Mucosa of rectum (tissue), 2 donors: ENCODE measurements at regions not wholly inside any gene's neighbourhood (a gene's known extent, or its start where the extent isn't known, plus 50 kb on each side); places are given as distances from the start of the nearest gene placed in this dataset.

Experiments used
- H3K27ac ChIP-seq, 2 donors: one replicate each; pipeline ENCODE4 v1.7.0; 2013; ENCODE audit warnings: inconsistent platforms in 2 of 2, low read depth in 2 of 2, low read length in 2 of 2
- H3K27me3 ChIP-seq, 2 donors: one replicate each; pipeline ENCODE4 v1.7.0; 2013; ENCODE audit warnings: low read length in 2 of 2; ENCODE audit not compliant: control insufficient read depth in 2 of 2, insufficient read depth in 2 of 2
- H3K36me3 ChIP-seq, 2 donors: one replicate each; pipeline ENCODE4 v1.7.0; 2013; ENCODE audit warnings: low read length in 2 of 2; ENCODE audit not compliant: control insufficient read depth in 2 of 2, insufficient read depth in 2 of 2
- H3K4me1 ChIP-seq, 2 donors: one replicate each; pipeline ENCODE4 v1.7.0; 2013; ENCODE audit warnings: low read length in 2 of 2, mild to moderate bottlenecking in 1 of 2; ENCODE audit not compliant: control insufficient read depth in 2 of 2, insufficient read depth in 2 of 2
- H3K4me3 ChIP-seq, 2 donors: one replicate each; pipeline ENCODE4 v1.7.0; 2013; ENCODE audit warnings: low read length in 2 of 2
- H3K9ac ChIP-seq, 2 donors: one replicate each; pipeline ENCODE4 v1.7.0; 2013; ENCODE audit warnings: low read length in 2 of 2, low read depth in 1 of 2, mild to moderate bottlenecking in 1 of 2
- H3K9me3 ChIP-seq, 2 donors: one replicate each; pipeline ENCODE4 v1.7.0; 2013; ENCODE audit warnings: low read length in 2 of 2; ENCODE audit not compliant: control insufficient read depth in 2 of 2
- donor health status: healthy.
- donor health status: Normal muscosa, but diverticular disease.

DNA sequence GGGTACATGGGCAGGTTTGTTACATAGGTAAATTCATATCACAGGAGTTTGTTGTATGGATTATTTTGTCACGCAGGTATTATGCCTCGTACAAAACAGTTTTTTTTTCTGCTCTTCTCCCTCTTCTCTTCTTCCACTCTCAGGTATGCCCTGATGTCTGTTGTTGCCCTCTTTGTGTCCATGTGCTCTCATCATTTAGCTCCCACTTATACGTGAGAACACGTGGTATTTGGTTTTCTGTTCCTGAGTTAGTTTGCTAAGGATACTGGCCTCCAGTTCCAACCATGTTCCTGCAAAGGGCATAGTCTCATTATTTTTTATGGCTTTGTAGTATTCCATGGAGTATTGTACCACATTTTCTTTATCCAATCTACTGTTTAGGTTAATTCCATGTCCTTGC lies 65.7 kb downstream of the UNC5CL start:
- no peak overlapping the region for H3K27ac ChIP-seq

DNA sequence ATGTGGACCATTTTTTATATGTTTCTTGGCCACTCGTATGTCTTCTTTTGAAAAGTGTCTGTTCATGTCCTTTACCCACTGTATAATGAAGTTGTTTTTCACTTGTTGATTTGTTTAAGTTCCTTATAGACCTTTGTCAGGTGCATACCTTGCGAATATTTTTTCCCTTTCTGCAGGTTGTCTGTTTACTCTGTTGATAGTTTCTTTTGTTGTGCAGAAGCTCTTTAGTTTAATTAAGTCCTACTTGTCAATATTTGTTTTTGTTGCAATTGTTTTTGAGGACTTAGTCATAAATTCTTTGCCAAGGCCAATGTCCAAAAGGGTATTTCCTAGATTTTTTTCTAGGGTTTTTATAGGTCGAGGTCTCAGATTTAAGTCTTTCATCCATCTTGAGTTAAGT lies 66.2 kb downstream of the UNC5CL start:
- Histone ChIP-seq H3K36me3 (no peaks in the 10 kb centered on the region), H3K27ac (no peak overlapping the region), H3K4me3 (no peak overlapping the region), H3K4me1 (no peaks in the 10 kb centered on the region), H3K9me3 (no peaks in the 10 kb centered on the region), H3K27me3 (no peaks in the 10 kb centered on the region), H3K9ac (no peak overlapping the region)

More for the DNA sequence above, 65.7 kb downstream of the UNC5CL start:
- H3K9ac ChIP-seq, result no peak overlapping the region
- H3K4me1 ChIP-seq, result no peaks in the 10 kb centered on the region
- no peak overlapping the region for H3K4me3 ChIP-seq
- H3K36me3 ChIP-seq, result no peaks in the 10 kb centered on the region
- peaks cover 0 to under 1% of the 10 kb centered on the region in 2 donors for H3K27me3 ChIP-seq
- H3K9me3 ChIP-seq, result no peaks in the 10 kb centered on the region

DNA sequence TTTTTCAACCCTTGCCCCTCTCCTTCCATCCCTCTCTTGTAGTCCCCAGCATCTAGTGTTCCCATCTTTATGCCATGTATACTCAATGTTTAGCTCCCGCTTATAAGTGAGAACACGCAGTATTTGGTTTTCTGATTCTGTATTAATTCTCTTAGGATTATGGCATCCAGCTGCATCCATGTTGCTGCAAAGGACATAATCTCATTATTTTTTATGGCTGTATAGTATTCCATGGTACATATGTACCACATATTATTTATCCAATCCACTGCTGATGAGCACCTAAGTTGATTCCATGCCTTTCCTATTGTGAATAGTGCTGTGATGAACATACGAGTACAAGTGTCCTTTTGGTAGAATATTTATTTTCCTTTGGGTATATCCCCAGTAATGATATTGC lies 66.8 kb downstream of the UNC5CL start:
- no peaks in the 10 kb centered on the region for H3K36me3 ChIP-seq
- no peaks in the 10 kb centered on the region for H3K27me3 ChIP-seq
- H3K4me1 ChIP-seq, result no peaks in the 10 kb centered on the region
- no peaks in the 10 kb centered on the region for H3K9me3 ChIP-seq
- no peak overlapping the region for H3K9ac ChIP-seq
- H3K4me3 ChIP-seq, result no peak overlapping the region
- H3K27ac ChIP-seq, result no peak overlapping the region

DNA sequence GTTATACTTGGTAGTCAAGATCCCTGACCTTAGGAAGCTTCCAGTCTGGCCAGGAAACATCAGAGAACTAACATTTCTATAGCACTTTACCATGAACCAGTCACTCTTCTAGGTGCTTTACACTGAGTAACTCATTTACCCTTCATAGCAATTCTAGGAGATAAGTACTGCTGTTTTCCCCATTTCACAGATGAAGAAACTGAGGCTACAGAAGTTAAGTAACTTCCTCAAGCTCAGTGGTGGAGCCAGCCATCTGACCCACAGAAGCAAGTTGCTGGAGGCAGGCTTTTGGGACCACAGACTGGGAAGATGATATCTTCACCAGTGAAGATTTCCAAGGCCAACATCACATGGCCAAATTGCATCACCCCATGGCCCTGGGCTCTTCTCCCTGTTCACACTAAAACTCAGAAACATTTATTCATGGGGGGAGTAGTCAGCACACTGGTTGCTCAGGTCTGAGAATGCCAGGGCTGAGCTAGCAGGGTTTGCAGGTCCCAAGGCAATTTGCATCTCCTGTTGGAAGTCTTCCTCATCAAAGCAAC lies 70.3 kb downstream of the UNC5CL start:
- Histone ChIP-seq H3K9ac (no peak overlapping the region), H3K4me3 (no peak overlapping the region), H3K27ac (no peak overlapping the region), H3K9me3 (no peaks in the 10 kb centered on the region), H3K27me3 (no peaks in the 10 kb centered on the region), H3K36me3 (no peaks in the 10 kb centered on the region), H3K4me1 (no peaks in the 10 kb centered on the region)

DNA sequence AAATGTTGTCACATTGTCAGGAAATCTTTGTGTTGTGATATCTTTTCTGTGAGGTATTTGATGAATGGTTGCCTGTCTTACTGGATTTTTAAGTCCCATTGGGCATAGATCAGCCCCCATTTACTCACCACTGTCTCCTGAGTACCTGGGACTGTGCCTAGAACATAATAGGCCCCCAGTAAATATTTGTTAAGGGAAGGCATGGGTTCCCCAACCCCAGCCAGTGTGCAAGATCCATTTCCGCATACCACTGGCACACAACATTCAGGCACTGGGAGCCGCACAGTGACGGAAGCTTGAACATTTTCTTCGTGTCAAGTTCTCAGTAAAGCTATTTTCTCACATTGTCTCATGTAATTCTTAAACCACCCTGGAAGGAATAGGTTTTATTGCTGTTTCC lies 72.2 kb downstream of the UNC5CL start:
- no peak overlapping the region for H3K9ac ChIP-seq
- no peaks in the 10 kb centered on the region for H3K27me3 ChIP-seq
- H3K36me3 ChIP-seq, result no peaks in the 10 kb centered on the region
- no peaks in the 10 kb centered on the region for H3K9me3 ChIP-seq
- no peak overlapping the region for H3K27ac ChIP-seq
- H3K4me3 ChIP-seq, result no peak overlapping the region
- H3K4me1 ChIP-seq, result no peaks in the 10 kb centered on the region

- H3K27me3 ChIP-seq, result no peaks in the 10 kb centered on the region
- H3K4me1 ChIP-seq, result no peaks in the 10 kb centered on the region
- H3K4me3 ChIP-seq, result no peak overlapping the region
- no peaks in the 10 kb centered on the region for H3K9me3 ChIP-seq
- H3K36me3 ChIP-seq, result no peaks in the 10 kb centered on the region
- H3K27ac ChIP-seq, result no peak overlapping the region
- no peak overlapping the region for H3K9ac ChIP-seq
These were observed 74.0 kb downstream of the UNC5CL start for GRCh38 chr6:40965046-40965445.

GRCh38 chr6:40963019-40963418 lies 76.0 kb downstream of the UNC5CL start:
- H3K4me1 ChIP-seq, result no peaks in the 10 kb centered on the region
- no peaks in the 10 kb centered on the region for H3K27me3 ChIP-seq
- H3K27ac ChIP-seq, result no peak overlapping the region
- H3K9ac ChIP-seq, result no peak overlapping the region
- H3K4me3 ChIP-seq, result no peak overlapping the region
- no peaks in the 10 kb centered on the region for H3K9me3 ChIP-seq
- H3K36me3 ChIP-seq, result no peaks in the 10 kb centered on the region

DNA sequence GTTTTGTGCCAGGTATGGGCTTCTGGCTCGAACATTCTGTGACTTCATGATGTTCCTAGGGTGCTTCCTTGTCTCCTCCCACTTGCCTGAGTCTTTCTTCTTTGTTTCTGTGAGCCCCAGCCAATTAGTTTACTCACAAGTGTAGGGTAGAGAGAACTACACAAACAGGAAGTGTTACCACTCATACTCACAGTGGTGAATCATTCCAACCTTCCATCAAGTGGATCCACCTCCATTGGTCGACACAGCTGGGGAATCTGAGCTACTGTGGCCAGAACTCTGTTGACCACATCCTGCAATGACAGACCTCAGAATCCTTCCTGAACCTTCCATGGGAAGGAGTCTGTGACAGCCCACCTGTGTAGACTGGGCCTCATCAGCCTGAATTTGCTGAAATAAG lies 76.8 kb downstream of the UNC5CL start:
- Histone ChIP-seq H3K27ac (no peak overlapping the region), H3K36me3 (no peaks in the 10 kb centered on the region), H3K9ac (no peak overlapping the region), H3K4me1 (no peaks in the 10 kb centered on the region), H3K27me3 (no peaks in the 10 kb centered on the region), H3K4me3 (no peak overlapping the region), H3K9me3 (no peaks in the 10 kb centered on the region)

GRCh38 chr6:40961831-40962230 lies 77.2 kb downstream of the UNC5CL start:
- Histone ChIP-seq H3K9me3 (no peaks in the 10 kb centered on the region), H3K4me3 (no peak overlapping the region), H3K27me3 (no peaks in the 10 kb centered on the region), H3K9ac (no peak overlapping the region), H3K4me1 (no peaks in the 10 kb centered on the region), H3K27ac (no peak overlapping the region), H3K36me3 (no peaks in the 10 kb centered on the region)

DNA sequence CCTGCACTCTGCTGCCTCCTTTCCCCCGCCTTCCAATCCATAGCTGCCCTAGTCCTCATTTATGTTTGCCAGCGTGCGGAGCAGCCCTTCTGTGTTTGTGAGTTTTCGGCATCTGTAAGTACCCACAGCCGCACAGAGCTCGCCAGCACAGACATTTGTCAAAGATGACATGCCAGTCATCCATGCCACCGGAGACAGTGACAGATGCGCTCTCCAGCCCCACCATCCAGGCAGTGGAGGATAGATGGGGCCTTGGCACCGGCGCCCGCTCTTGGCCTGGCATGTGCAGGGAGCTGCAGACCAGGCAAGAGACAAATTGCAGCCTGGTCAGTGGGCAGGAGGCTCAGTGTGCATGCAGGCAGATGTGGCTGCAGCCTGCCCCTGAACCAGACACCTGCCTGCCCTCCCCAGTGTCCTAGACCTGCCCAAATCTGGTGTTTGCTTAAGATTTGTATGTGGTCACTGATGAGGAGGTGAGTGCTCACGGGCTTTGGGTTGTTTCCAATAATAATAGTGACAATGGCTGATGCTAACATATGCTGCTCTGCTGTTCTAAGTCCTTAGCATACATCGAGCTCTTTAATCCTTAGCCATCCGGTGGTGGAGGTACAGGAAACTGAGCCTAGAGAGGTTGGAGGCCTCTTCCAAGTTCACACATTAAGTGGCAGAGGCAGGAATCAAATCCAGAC lies 78.1 kb downstream of the UNC5CL start:
- H3K9me3 ChIP-seq, result no peaks in the 10 kb centered on the region

More for the DNA sequence above, 78.1 kb downstream of the UNC5CL start:
- H3K4me3 ChIP-seq, result no peak overlapping the region
- no peaks in the 10 kb centered on the region for H3K4me1 ChIP-seq
- no peak overlapping the region for H3K9ac ChIP-seq
- H3K27ac ChIP-seq, result no peak overlapping the region
- no peaks in the 10 kb centered on the region for H3K27me3 ChIP-seq
- H3K36me3 ChIP-seq, result no peaks in the 10 kb centered on the region
